AG08396 (cell line): ENCODE measurements at regions not wholly inside any gene's neighbourhood (a gene's known extent, or its start where the extent isn't known, plus 50 kb on each side); places are given as distances from the start of the nearest gene placed in this dataset.
"Not testable (repeated sequence)": the region's sequence is repeated elsewhere in the genome, so short reads cannot be mapped to it uniquely, and the experiment has no call there.

Experiments
- DNase-seq: peaks from one replicate; pipeline ENCODE4 v3.0.0; 2012; ENCODE audit warnings: low spot score, mixed read lengths

DNA sequence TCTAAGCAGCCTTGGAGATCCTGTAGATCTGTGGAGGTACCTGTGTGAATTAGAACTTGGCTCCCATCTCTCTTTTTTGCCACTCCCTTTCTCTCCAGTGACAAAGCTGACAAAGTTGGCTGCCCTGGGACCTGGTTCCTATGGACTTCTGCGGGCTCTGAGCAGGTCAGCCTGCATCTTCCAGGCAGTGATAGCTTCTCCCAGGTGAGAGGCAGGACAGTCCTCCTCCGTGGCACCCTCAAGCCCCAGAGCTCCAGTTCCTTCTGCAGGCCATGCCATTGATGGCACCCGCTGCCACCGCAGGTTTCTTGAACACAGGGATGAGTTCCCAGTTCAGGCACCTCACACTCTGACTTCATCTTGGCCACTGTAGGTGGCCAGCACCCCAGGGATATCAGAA, 73.5 kb upstream of the GRB10 start:
- DNase-seq, result no peak

DNA sequence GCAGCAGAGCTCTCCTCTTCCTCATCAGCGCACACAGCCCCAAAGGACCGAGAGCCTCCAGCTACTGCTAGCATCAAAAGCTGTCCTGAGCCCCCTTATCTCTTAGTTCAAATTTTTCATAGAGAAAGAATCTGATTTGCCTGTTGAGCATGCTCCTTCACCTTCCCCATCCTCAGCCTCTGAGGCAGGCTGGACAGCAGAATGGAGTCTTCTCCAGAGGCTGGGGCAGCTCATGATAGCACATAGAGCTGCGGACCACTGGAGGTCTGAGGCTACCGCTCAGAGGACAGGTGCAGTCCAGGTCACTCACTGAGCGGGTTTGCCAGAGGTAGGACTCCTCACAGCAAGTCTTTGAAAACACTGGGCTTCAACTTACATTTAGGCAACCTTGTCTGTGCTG, 72.8 kb upstream of the GRB10 start:
- no peak for DNase-seq

DNA sequence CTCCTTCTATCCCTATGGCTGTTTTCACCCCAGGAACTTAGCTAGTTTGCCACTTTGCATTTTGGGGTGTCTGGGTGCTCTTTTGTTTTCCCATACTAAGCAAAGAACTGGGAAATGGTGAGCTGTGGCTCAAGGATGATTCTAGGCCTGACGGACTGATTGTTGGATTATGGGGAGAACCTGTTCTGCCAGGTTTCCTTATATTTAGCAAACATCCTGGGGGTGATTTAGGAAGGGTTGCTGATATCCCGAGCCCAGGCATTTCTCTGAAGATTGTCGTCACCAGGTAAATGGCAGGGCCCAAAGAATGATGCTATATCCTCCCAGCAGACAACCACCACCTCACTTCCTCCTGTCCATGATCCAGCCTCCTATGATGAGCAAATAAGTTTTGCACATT, 72.1 kb upstream of the GRB10 start:
- no peak for DNase-seq

DNA sequence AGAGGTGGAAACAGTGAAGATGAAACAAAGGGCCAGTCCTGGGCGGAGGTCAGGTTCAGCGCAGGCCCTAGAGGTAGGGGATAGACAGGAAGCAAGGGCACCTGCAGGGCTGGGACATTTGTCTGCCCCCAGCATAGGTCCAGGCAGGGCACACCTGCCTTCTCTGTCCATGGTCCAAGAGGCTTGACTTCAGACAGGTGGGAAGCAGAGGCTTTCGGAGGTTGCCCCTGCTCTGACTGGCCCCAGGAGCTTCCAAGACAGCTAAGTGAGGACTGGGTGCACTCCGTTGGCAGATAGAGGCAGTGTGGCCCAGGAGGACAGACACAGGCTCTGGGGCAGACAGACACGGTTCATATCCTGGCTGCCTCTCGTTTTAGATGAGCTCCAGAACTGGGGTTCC, 71.6 kb upstream of the GRB10 start:
- DNase-seq, result no peak

DNA sequence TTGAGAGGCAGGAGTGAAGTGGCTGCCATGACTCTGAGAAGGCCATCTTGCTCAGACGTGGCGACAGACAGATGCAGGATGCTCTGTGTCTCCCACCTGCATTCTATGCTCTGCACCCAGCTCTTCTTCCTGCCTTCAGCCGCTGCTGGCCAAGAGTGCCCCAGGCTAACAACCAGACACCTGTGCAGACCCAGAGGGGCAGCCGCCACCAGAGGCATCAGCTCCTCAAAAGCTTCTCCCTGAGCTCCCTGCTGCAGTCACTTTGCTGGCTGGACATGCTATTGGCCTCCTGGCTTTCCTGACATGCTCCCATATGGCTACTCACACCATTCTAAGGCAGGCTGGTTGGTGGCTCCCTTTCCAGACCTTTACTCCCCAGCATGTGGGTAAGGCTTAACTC, 70.6 kb upstream of the GRB10 start:
- no peak for DNase-seq

DNA sequence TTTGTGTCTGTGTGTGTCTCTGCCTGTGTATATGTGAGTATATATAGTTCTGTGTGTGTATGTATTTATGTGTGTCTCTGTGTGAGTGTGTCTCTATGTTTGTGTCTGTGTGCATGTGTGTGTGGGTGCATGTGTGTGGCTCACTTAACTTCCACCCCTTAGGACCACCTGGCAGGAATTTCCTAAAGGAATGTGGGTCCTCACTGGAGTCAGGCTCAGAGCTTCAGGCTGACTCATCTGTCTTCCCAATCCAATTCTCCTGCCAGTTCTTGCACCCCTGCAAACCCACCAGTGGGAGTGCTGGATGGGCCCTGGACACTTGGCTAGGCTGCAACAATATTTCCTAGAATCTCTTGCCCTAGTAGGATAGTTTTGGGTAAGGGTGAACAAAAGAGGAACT, 70.2 kb upstream of the GRB10 start:
- no peak for DNase-seq

DNA sequence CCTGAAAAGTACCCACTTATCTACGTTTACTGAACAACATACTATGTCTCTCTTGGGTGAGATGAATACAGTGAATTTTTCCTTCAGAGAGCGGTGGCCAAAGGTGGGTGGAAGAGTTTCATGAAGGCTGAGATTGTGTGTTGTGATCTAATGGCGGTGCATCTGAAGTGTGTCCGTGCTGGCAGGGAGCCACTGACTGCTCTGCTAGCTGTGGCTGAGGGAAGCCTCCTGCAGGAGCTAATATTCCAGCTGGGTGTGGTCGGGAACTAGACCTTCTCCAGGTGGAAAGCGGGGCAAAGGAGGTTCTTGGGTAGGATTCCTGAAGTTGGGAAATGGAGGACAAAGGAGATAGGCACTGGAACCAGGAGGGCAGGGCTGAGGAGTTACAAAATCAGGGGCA, 69.2 kb upstream of the GRB10 start:
- DNase-seq, result no peak

DNA sequence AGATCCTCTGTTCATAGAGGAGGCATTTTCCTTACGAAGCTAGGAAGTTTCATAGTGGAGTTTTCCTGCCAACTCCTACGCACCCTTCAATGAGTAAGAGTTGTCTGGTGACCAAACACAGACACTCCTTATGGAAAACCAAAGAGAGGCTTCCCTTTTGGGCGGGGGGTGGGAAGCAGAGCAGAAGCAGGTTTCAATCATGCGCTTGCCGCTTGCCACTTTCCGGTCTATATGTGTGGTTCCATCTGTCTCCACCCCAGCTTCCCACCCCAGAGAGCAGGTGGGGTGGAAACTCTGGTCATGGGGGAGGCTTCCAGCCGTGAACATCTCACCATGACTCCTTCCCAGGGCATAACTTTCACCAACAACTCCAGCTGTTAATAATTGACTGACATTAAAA, 68.8 kb upstream of the GRB10 start:
- DNase-seq, result no peak

DNA sequence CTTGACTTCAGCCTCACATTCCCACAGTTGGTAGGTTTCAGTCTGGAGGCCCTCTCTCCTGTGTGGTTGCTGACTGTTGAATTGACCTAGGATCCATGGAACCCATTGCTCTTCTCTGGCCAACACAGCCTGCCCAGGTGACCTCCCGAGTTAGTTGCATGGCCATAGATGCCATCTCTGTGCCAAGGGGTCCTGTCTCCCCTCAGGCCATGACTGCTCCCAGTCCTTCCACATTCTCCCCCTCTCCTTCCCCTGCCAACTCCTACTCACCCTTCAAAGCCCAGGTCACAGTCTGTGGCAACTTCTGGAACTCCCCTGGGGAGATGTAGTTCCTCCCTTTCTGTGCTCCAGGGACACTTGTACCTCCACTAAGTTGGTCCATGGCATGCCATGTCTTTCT, 67.3 kb upstream of the GRB10 start:
- DNase-seq, result no peak

DNA sequence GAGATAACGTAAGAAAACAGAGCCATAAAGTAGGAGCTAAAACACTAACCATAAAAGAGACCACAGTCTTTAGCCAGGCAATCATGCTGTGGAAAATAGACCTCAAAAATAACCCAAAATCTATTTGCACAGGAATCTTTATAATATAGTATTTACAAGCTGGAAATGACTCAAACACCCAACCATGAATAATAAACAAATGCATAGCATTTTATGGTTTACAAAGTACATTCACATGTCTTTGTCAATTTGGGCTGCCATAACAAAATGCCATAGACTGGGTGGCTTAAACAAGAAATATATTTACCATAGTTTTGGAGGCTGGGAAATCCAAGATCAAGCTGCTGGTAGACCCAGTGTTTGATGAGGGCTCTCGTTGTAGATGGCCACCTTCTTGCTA, 65.5 kb upstream of the GRB10 start:
- no peak for DNase-seq

DNA sequence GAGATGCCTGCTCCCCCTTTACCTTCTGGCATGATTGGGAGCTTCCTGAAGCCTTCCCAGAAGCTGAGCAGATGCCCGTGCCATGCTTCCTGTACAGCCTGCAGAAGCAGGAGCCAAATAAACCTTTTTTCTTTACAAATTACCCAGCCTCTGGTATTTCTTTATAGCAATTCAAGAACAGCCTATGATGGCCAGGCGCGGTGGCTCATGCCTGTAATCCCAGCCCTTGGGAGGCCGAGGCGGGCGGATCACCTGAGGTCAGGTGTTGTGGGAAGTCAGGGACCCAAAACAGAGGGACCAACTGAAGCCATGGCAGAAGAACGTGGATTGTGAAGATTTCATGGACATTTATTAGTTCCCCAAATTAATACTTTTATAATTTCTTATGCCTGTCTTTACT, 62.2 kb upstream of the GRB10 start:
- not testable (repeated sequence) for DNase-seq

DNA sequence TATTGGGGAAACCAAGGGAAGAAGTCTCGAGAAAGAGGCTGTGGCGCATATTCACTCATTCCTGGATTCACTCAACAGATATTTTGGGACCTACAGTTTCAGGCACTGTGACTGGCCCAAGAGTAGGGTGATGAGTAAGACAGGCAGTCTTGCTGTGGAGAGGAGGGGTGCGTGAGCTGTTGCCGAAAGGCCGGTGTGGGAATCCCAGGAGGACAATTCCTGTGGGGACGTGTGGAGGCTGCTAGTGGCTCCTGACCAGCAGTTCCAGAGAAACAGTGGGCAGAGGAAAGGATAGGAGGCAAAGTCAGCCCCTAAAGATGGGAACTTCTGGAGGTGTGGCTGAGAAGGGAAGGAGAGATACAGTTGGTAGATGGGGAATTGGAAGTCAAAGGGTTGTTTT, 59.3 kb upstream of the GRB10 start:
- DNase-seq, result no peak

DNA sequence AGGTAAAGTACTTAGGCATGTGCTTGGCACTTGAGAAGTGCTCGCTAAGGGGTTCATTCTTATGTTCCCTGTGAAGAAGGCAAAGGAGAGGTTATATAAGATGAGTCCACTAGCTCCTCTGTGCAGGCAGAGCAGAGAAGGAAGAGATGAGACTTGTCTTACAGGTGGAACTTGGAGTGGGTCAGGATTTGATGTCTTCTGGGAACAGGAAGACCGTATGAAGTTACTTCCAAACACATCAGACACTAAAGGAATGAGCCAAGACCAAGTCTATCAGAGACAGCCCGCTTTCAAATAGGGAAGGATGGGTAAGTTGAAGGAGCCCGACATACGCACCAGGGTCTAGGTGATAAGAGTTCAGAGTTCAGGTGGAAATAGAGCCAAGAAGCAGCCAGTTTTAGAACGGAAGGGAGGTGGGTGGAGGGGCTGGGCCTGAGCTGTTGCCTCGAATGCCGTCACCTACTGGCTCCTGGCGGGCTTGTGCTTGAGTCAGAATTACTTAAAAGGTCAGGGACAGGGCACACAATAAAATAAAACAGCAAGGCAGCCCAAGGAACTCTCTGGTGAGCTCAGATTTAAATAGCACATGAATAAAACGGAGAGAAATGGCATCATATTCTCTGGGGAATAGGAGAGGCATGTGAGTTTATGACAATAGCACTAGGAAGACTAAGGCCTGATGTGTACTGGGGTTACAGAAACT, 56.1 kb upstream of the GRB10 start:
- no peak for DNase-seq

DNA sequence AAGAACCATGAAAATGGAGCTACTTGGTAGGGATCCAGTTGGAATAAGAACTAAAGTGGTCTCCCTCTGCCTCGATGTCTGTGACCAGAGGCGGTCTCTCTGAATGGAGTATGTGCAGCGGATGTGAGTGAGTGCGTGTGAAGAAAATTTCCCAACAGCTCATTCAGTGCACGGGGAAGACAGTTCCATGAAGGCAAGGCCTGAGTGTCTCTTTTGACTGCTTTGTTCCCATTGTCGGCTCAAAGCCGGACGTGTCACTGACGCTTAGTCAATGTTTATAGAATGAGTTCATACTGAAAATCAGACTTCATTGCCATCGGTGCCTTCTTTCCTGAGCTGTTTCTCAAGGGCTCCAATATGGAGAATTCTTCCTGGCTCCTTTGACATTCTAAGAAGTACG, 55.3 kb upstream of the GRB10 start:
- DNase-seq, result peak; percentile 45

DNA sequence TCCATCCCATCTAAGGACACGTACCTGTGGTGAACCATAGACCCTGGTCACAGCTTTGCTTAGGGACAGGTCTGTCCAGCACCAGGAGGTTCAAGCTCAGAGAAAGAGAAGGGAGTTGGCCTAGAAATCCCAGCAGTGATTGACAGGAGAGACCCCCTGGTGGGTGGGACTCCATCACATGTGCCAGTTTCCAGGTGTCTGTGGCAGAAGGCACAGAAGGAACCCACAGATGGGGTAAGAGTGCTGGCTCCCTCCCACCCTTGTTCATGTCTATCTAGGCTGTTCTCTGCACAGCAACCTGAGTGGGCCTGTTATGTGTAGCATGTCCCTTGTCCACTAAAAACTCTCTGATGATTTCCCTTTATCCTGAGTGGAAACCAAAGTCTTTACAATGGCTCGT, 54.0 kb upstream of the GRB10 start:
- no peak for DNase-seq

DNA sequence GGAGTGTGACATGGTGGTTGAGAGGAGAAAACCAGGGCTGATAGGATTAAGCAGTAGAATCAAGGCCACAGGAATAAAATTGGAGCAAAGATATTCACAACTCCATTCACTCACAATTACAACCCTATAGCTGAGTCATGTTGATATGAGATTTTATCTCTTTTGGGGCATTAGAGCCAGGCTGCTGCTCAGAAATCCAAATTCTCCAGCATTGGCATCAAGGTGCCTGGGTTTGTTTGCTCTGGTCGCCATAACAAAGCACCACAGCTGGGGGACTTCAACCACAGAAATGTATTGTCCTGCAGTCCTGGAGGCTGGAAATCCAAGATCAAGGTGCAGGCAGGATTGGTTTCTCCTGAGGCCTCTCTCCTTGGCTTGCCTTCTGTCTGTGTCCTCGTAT, 52.5 kb upstream of the GRB10 start:
- no peak for DNase-seq

DNA sequence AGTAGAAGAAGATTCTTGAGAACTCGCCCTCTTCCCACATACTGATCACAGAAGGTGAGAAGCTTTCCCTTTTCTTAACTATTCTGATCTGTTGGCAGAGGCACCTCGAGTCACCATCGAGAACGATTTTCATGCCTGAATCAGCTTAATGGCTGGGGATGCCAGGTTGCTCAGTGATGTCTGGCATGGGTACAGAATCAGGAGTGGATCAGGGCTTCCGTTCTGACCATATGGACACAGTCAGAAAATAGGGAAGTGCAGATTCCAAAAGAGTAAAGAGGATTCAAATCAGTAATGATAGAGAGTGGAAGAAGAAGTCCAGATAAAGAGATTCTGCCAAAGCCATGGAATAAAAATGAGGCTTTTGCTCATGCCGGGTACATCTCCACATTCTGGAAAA, 52.0 kb upstream of the GRB10 start:
- no peak for DNase-seq

DNA sequence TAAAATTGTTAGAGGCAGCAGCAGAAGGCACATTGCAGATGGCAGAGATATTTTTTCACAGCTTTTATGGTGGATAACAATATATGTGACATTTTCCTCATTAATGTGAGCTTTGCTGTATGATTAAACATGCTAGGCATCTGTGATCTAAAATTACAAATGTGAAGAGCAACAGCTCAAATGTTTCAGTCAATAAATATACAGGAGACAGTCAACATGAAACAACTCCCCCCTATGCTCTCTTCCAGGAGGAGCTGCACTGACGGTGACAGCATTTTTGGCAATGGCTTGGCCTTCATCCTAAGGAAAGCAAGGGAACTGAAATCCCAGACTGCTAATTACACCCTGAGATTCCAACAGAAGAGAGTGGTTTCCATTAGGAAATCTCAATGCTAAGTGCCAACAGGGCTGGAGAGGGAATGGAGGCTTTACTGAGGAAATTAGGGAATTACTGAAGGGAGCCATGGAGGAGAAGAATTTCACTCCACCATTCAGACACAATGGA, 51.4 kb upstream of the GRB10 start:
- no peak for DNase-seq

DNA sequence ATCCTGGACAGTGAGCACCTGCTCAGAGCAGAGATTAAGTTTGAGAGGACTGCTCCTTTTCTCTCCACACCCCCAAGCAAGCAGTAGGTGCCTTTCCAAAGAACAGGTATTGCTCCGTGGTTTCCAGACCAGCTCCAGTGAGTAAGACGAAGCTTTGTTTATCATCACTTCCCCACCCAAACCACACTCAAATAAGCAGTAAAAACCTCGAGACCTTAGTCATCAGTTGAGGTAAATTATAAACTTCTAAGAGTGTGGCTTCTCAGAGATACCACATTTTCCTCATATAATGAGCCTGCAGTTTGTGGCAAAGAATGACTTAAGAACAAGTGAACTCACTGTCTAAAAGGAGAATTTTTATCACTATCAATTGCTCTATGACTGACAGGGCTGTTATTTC, 50.0 kb upstream of the GRB10 start:
- DNase-seq, result peak; percentile 26
